NCI-H2107 (cell line): ENCODE measurements at regions not wholly inside any gene's neighbourhood (a gene's known extent, or its start where the extent isn't known, plus 50 kb on each side); places are given as distances from the start of the nearest gene placed in this dataset.

Source experiments
- DNase-seq: peaks from one replicate; lab custom pipeline; 2025; lab: John Stamatoyannopoulos, UW

GRCh38 chr20:11210611-11211010 lies 536.8 kb upstream of the JAG1 start:
- no peak for DNase-seq

GRCh38 chr20:11212272-11212671 lies 538.5 kb upstream of the JAG1 start:
- no peak for DNase-seq

GRCh38 chr20:11212902-11213301 lies 539.1 kb upstream of the JAG1 start:
- no peak for DNase-seq

- DNase-seq = no peak
These were observed 540.5 kb upstream of the JAG1 start for GRCh38 chr20:11214256-11214840.

GRCh38 chr20:11216451-11217314 lies 542.9 kb upstream of the JAG1 start:
- DNase-seq = no peak

- DNase-seq = no peak
These were observed 543.8 kb upstream of the JAG1 start for GRCh38 chr20:11217326-11218172.

- no peak for DNase-seq
These were observed 544.4 kb upstream of the JAG1 start for GRCh38 chr20:11218173-11218680.

GRCh38 chr20:11219192-11219591 lies 545.4 kb upstream of the JAG1 start:
- no peak for DNase-seq

GRCh38 chr20:11221046-11221445 lies 547.2 kb upstream of the JAG1 start:
- no peak for DNase-seq

GRCh38 chr20:11222243-11222642 lies 548.4 kb upstream of the JAG1 start:
- no peak for DNase-seq

GRCh38 chr20:11227602-11228001 lies 553.8 kb upstream of the JAG1 start:
- DNase-seq = no peak

- no peak for DNase-seq
These were observed 556.0 kb upstream of the JAG1 start for GRCh38 chr20:11229772-11230171.

GRCh38 chr20:11230999-11231398 lies 557.2 kb upstream of the JAG1 start:
- DNase-seq = no peak

GRCh38 chr20:11231742-11232648 lies 558.2 kb upstream of the JAG1 start:
- no peak for DNase-seq

GRCh38 chr20:11232896-11233295 lies 559.1 kb upstream of the JAG1 start:
- DNase-seq = no peak

GRCh38 chr20:11234181-11234580 lies 560.4 kb upstream of the JAG1 start:
- DNase-seq = no peak

- no peak for DNase-seq
These were observed 560.8 kb upstream of the JAG1 start for GRCh38 chr20:11234608-11235007.

GRCh38 chr20:11235058-11235457 lies 561.3 kb upstream of the JAG1 start:
- DNase-seq = no peak

- no peak for DNase-seq
These were observed 568.5 kb upstream of the JAG1 start for GRCh38 chr20:11242320-11242719.

- no peak for DNase-seq
These were observed 571.6 kb upstream of the JAG1 start for GRCh38 chr20:11245431-11245830.

GRCh38 chr20:11246251-11246775 lies 572.5 kb upstream of the JAG1 start:
- no peak for DNase-seq
